ENCODE measurements at regions not wholly inside any gene's neighbourhood (a gene's known extent, or its start where the extent isn't known, plus 50 kb on each side); places are given as distances from the start of the nearest gene placed in this dataset.

DNA sequence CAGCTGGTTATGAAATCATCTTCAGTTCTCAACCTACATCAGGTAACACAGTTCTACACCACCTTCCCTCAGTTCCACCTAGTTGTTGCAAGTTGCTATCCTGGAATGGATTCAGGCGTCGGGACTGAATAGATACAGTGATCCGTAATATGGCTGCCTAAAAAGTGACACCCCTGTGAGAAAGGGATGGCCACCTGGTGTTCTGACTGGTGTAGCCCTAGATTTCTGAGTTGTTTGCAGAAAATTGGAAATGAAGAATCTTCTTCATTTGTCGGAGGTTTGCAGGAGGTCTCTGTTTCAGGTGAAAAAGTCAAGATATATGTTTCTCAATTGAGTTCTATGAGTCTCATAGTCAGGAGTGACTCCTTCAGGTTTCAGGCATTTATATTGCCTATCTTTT is 225.8 kb upstream of the ELAC2 start:
- Histone ChIP-seq H3K4me1 (ENCODE audit: control insufficient read depth, insufficient read depth, low read length) (no peaks in the 10 kb centered on the region), H3K9me3 (ENCODE audit: control insufficient read depth, insufficient read depth, low read length) (no peaks in the 10 kb centered on the region), H3K4me3 (ENCODE audit: low read length) (no peak overlapping the region), H3K36me3 (ENCODE audit: control insufficient read depth, insufficient read depth, low read length) (no peaks in the 10 kb centered on the region), H3K27me3 (ENCODE audit: control insufficient read depth, insufficient read depth, low read length) (no peaks in the 10 kb centered on the region), H3K27ac (ENCODE audit: low read length) (no peak overlapping the region)
- DNase-seq (ENCODE audit: low read depth, low spot score) = no peak
- WGBS (ENCODE audit: insufficient coverage, insufficient read length) = no CpG with 5 or more reads among the region's 4 CpGs

DNA sequence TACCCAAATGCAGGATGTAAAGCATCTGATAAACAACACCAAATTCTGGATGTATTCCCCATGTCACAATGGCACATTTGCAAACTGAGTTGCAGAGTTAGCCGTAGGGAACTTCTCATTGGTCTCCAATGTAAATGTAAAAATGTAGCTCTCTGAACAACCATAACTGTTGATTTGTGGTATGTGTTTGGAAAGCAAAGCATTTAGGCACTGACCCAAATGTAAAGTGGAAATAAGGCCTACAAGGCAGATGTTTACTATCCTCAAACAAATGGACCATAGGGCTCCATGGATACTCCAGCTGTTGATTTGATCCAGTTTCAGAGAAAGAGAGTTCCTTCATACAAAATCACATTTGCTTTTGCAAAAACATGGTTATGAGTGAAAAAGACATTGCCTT is 223.0 kb upstream of the ELAC2 start:
- no CpG with 5 or more reads among the region's 1 CpG for WGBS (ENCODE audit: insufficient coverage, insufficient read length)
- DNase-seq (ENCODE audit: low read depth, low spot score) = no peak
- H3K4me3 ChIP-seq (ENCODE audit: low read length) = no peak overlapping the region
- H3K27ac ChIP-seq (ENCODE audit: low read length) = no peak overlapping the region
- H3K9me3 ChIP-seq (ENCODE audit: control insufficient read depth, insufficient read depth, low read length) = no peaks in the 10 kb centered on the region
- no peaks in the 10 kb centered on the region for H3K27me3 ChIP-seq (ENCODE audit: control insufficient read depth, insufficient read depth, low read length)
- H3K4me1 ChIP-seq (ENCODE audit: control insufficient read depth, insufficient read depth, low read length) = no peaks in the 10 kb centered on the region
- H3K36me3 ChIP-seq (ENCODE audit: control insufficient read depth, insufficient read depth, low read length) = no peaks in the 10 kb centered on the region

GRCh38 chr17:13230350-13231264 is 212.8 kb upstream of the ELAC2 start:
- no CpG with 5 or more reads among the region's 11 CpGs for WGBS (ENCODE audit: insufficient coverage, insufficient read length)

DNA sequence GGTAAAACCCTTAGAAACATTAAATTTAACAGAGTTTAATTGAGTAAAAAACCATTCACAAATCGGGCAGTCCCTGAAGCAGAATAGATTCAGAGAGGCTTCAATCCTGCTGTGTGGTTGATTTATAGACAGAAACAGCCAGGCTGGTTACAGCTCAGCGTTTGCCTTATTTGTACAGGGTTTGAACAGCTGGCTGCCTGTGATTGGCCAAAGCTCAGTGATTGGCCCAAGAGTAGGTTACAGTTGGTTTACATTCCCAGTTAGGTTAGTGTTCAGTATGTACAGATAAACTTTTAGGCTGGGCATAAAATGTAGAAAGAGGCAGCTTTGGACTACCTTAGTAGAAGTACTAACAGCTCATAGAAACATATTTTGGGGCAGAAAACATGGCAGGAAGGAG is 210.4 kb upstream of the ELAC2 start:
- H3K27ac ChIP-seq (ENCODE audit: low read length) = no peak overlapping the region
- no peaks in the 10 kb centered on the region for H3K36me3 ChIP-seq (ENCODE audit: control insufficient read depth, insufficient read depth, low read length)
- no CpG with 5 or more reads among the region's 2 CpGs for WGBS (ENCODE audit: insufficient coverage, insufficient read length)
- no peak overlapping the region for H3K4me3 ChIP-seq (ENCODE audit: low read length)
- H3K4me1 ChIP-seq (ENCODE audit: control insufficient read depth, insufficient read depth, low read length) = no peaks in the 10 kb centered on the region
- no peak for DNase-seq (ENCODE audit: low read depth, low spot score)
- no peaks in the 10 kb centered on the region for H3K27me3 ChIP-seq (ENCODE audit: control insufficient read depth, insufficient read depth, low read length)
- H3K9me3 ChIP-seq (ENCODE audit: control insufficient read depth, insufficient read depth, low read length) = no peaks in the 10 kb centered on the region

More at GRCh38 chr17:13230350-13231264, 212.8 kb upstream of the ELAC2 start:
- Histone ChIP-seq H3K4me1 (ENCODE audit: control insufficient read depth, insufficient read depth, low read length) (no peaks in the 10 kb centered on the region), H3K27me3 (ENCODE audit: control insufficient read depth, insufficient read depth, low read length) (no peaks in the 10 kb centered on the region), H3K27ac (ENCODE audit: low read length) (no peak overlapping the region), H3K9me3 (ENCODE audit: control insufficient read depth, insufficient read depth, low read length) (no peaks in the 10 kb centered on the region), H3K36me3 (ENCODE audit: control insufficient read depth, insufficient read depth, low read length) (no peaks in the 10 kb centered on the region), H3K4me3 (ENCODE audit: low read length) (no peak overlapping the region)
- DNase-seq (ENCODE audit: low read depth, low spot score) = no peak

GRCh38 chr17:13222975-13223374 is 205.1 kb upstream of the ELAC2 start:
- H3K9me3 ChIP-seq (ENCODE audit: control insufficient read depth, insufficient read depth, low read length) = no peaks in the 10 kb centered on the region
- H3K36me3 ChIP-seq (ENCODE audit: control insufficient read depth, insufficient read depth, low read length) = no peaks in the 10 kb centered on the region
- H3K27ac ChIP-seq (ENCODE audit: low read length) = no peak overlapping the region
- WGBS (ENCODE audit: insufficient coverage, insufficient read length) = no CpG with 5 or more reads among the region's 4 CpGs
- H3K4me3 ChIP-seq (ENCODE audit: low read length) = no peak overlapping the region
- H3K4me1 ChIP-seq (ENCODE audit: control insufficient read depth, insufficient read depth, low read length) = no peaks in the 10 kb centered on the region
- no peaks in the 10 kb centered on the region for H3K27me3 ChIP-seq (ENCODE audit: control insufficient read depth, insufficient read depth, low read length)
- no peak for DNase-seq (ENCODE audit: low read depth, low spot score)

- H3K27me3 ChIP-seq (ENCODE audit: control insufficient read depth, insufficient read depth, low read length) = no peaks in the 10 kb centered on the region
- H3K4me3 ChIP-seq (ENCODE audit: low read length) = no peak overlapping the region
- no peak overlapping the region for H3K27ac ChIP-seq (ENCODE audit: low read length)
- no peaks in the 10 kb centered on the region for H3K4me1 ChIP-seq (ENCODE audit: control insufficient read depth, insufficient read depth, low read length)
- H3K9me3 ChIP-seq (ENCODE audit: control insufficient read depth, insufficient read depth, low read length) = no peaks in the 10 kb centered on the region
- no peak for DNase-seq (ENCODE audit: low read depth, low spot score)
- H3K36me3 ChIP-seq (ENCODE audit: control insufficient read depth, insufficient read depth, low read length) = no peaks in the 10 kb centered on the region
Observed at GRCh38 chr17:13212860-13213259, 195.0 kb upstream of the ELAC2 start.

GRCh38 chr17:13209081-13209480 is 191.3 kb upstream of the ELAC2 start:
- Histone ChIP-seq H3K27me3 (ENCODE audit: control insufficient read depth, insufficient read depth, low read length) (no peaks in the 10 kb centered on the region), H3K4me1 (ENCODE audit: control insufficient read depth, insufficient read depth, low read length) (no peaks in the 10 kb centered on the region), H3K9me3 (ENCODE audit: control insufficient read depth, insufficient read depth, low read length) (no peaks in the 10 kb centered on the region), H3K4me3 (ENCODE audit: low read length) (no peak overlapping the region), H3K27ac (ENCODE audit: low read length) (no peak overlapping the region), H3K36me3 (ENCODE audit: control insufficient read depth, insufficient read depth, low read length) (no peaks in the 10 kb centered on the region)
- WGBS (ENCODE audit: insufficient coverage, insufficient read length) = no CpG with 5 or more reads among the region's 3 CpGs
- no peak for DNase-seq (ENCODE audit: low read depth, low spot score)

- no peak overlapping the region for H3K4me3 ChIP-seq (ENCODE audit: low read length)
- H3K27ac ChIP-seq (ENCODE audit: low read length) = no peak overlapping the region
- H3K27me3 ChIP-seq (ENCODE audit: control insufficient read depth, insufficient read depth, low read length) = no peaks in the 10 kb centered on the region
- no peaks in the 10 kb centered on the region for H3K36me3 ChIP-seq (ENCODE audit: control insufficient read depth, insufficient read depth, low read length)
- WGBS (ENCODE audit: insufficient coverage, insufficient read length) = 100% methylated on average over 2 of the region's 8 CpGs
- no peaks in the 10 kb centered on the region for H3K4me1 ChIP-seq (ENCODE audit: control insufficient read depth, insufficient read depth, low read length)
- DNase-seq (ENCODE audit: low read depth, low spot score) = no peak
- H3K9me3 ChIP-seq (ENCODE audit: control insufficient read depth, insufficient read depth, low read length) = no peaks in the 10 kb centered on the region
Observed at GRCh38 chr17:13204607-13205237, 186.9 kb upstream of the ELAC2 start.

DNA sequence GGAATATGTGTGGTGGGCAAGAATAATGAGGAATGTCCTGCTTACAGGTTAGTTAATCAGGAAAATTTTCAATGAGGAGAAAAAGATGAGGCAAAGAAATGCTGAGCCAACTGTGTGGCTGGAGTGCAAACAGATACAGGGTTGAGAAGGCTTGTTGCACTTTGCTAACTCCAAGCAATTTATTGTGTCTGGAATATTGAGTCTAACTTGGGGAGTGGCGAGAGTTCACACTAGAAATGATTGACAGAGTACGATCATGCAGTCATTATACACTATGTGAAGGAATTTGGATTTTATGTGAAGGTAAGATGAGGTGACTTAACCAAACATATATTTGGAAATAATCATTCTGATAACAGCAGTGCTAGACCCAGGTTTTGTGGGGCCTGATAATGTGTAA is 185.0 kb upstream of the ELAC2 start:
- no peak overlapping the region for H3K4me3 ChIP-seq (ENCODE audit: low read length)
- H3K9me3 ChIP-seq (ENCODE audit: control insufficient read depth, insufficient read depth, low read length) = no peaks in the 10 kb centered on the region
- no peaks in the 10 kb centered on the region for H3K4me1 ChIP-seq (ENCODE audit: control insufficient read depth, insufficient read depth, low read length)
- H3K36me3 ChIP-seq (ENCODE audit: control insufficient read depth, insufficient read depth, low read length) = no peaks in the 10 kb centered on the region
- DNase-seq (ENCODE audit: low read depth, low spot score) = no peak
- H3K27ac ChIP-seq (ENCODE audit: low read length) = no peak overlapping the region
- no peaks in the 10 kb centered on the region for H3K27me3 ChIP-seq (ENCODE audit: control insufficient read depth, insufficient read depth, low read length)
- WGBS (ENCODE audit: insufficient coverage, insufficient read length) = no CpG with 5 or more reads among the region's 2 CpGs

- no CpG with 5 or more reads among the region's 1 CpG for WGBS (ENCODE audit: insufficient coverage, insufficient read length)
- Histone ChIP-seq H3K27ac (ENCODE audit: low read length) (no peak overlapping the region), H3K27me3 (ENCODE audit: control insufficient read depth, insufficient read depth, low read length) (no peaks in the 10 kb centered on the region), H3K36me3 (ENCODE audit: control insufficient read depth, insufficient read depth, low read length) (no peaks in the 10 kb centered on the region), H3K4me3 (ENCODE audit: low read length) (no peak overlapping the region), H3K9me3 (ENCODE audit: control insufficient read depth, insufficient read depth, low read length) (no peaks in the 10 kb centered on the region), H3K4me1 (ENCODE audit: control insufficient read depth, insufficient read depth, low read length) (no peaks in the 10 kb centered on the region)
- DNase-seq (ENCODE audit: low read depth, low spot score) = no peak
Observed at GRCh38 chr17:13200671-13201070, 182.8 kb upstream of the ELAC2 start.

GRCh38 chr17:13199425-13199824 is 181.6 kb upstream of the ELAC2 start:
- DNase-seq (ENCODE audit: low read depth, low spot score) = no peak
- H3K36me3 ChIP-seq (ENCODE audit: control insufficient read depth, insufficient read depth, low read length) = no peaks in the 10 kb centered on the region
- no peak overlapping the region for H3K27ac ChIP-seq (ENCODE audit: low read length)
- H3K9me3 ChIP-seq (ENCODE audit: control insufficient read depth, insufficient read depth, low read length) = no peaks in the 10 kb centered on the region
- H3K4me3 ChIP-seq (ENCODE audit: low read length) = no peak overlapping the region
- H3K4me1 ChIP-seq (ENCODE audit: control insufficient read depth, insufficient read depth, low read length) = no peaks in the 10 kb centered on the region
- no peaks in the 10 kb centered on the region for H3K27me3 ChIP-seq (ENCODE audit: control insufficient read depth, insufficient read depth, low read length)

All from iPS DF 6.9 (cell line).